IgD-negative memory B cell (primary cell): ENCODE measurements at regions not wholly inside any gene's neighbourhood (a gene's known extent, or its start where the extent isn't known, plus 50 kb on each side); places are given as distances from the start of the nearest gene placed in this dataset.

Experiments used
- H3K27ac Mint-ChIP-seq, 3 donors: one replicate each; pipeline ENCODE4 v1.8.0; 2020 to 2022; ENCODE audit warnings: mild to moderate bottlenecking in 3 of 3, mixed read lengths in 3 of 3, moderate library complexity in 1 of 3
- H3K27me3 Mint-ChIP-seq: one replicate; pipeline ENCODE4 v1.8.0; 2021; ENCODE audit warnings: mixed read lengths
- H3K36me3 Mint-ChIP-seq: one replicate; pipeline ENCODE4 v1.8.0; 2020; ENCODE audit warnings: mild to moderate bottlenecking, mixed read lengths
- H3K4me1 Mint-ChIP-seq, 3 donors: one replicate each; pipeline ENCODE4 v1.8.0; 2020 to 2022; ENCODE audit warnings: mixed read lengths in 3 of 3, mild to moderate bottlenecking in 1 of 3
- H3K4me3 Mint-ChIP-seq, 4 donors: one replicate each; pipeline ENCODE4 v1.8.0; 2020 to 2022; ENCODE audit warnings: mild to moderate bottlenecking in 4 of 4, mixed read lengths in 4 of 4, moderate library complexity in 3 of 4
- H3K9me3 Mint-ChIP-seq, 3 donors: one replicate each; pipeline ENCODE4 v1.8.0; 2020 to 2021; ENCODE audit warnings: mixed read lengths in 3 of 3, mild to moderate bottlenecking in 1 of 3

DNA sequence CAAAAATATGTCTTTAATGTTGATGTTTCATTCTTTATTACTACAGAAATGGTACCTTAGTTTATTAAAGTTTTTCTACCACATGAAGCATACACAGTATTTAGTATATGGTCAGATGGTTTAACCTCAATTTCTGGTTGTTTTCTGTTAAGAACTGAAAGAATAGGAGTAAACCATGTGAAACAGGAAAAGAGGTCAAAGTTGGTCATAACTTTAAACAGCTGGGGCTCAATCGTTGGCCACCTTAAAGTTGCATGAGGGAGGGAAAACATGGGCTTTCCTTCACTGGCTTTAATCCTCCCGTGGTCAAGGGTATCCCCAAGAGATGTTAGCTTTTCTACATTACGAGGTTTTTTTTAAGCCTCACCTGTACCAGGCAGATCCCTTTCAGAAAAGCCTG is 483.3 kb upstream of the ADAMTS5 start:
- Mint-ChIP-seq H3K27me3 (no peaks in the 10 kb centered on the region), H3K9me3 (peaks cover 0 to 7% (median 3%) of the 10 kb centered on the region in 3 donors), H3K4me3 (no peak overlapping the region), H3K27ac (no peak overlapping the region), H3K4me1 (no peaks in the 10 kb centered on the region), H3K36me3 (no peaks in the 10 kb centered on the region)

DNA sequence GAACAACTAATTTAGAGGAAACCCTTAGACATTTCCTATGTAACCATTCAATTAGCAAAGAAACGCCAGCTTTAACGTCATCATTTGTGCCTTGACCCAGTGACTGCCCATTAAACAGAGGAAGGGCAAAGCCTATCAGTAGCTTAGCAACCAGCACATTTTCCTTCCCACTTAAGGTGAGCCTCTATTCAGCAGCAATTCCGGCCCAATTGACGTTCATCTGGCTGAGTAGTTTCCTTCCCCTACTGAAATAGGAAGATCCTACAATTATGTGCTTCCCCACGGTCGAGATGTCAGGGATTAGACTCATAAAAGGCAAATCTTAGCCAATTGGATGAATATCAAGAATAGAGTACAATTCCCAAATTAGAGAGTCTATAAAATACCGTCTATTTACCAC is 482.1 kb upstream of the ADAMTS5 start:
- Mint-ChIP-seq H3K4me3 (no peak overlapping the region), H3K36me3 (no peaks in the 10 kb centered on the region), H3K4me1 (no peaks in the 10 kb centered on the region), H3K9me3 (peaks cover 2 to 7% (median 5%) of the 10 kb centered on the region in 3 donors), H3K27me3 (no peaks in the 10 kb centered on the region), H3K27ac (no peak overlapping the region)

DNA sequence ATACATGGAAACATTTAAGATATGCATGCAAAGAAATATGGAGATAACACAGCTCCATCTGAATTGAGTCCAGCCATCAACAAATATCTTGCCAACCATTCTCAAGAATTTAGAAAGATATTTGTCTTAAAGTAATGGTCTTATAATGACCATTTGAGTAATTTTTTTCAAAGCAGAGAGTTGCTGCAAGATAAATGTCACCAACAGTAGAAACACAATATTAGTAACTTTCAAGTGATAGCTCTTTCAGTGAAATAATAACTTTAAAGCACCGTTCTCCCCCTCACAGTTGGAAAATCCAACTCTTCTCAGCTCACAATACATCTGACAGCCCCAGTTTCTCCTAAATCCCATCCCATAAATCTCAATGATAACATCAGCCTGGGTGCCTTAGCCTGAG is 481.0 kb upstream of the ADAMTS5 start:
- no peak overlapping the region for H3K27ac Mint-ChIP-seq
- H3K4me3 Mint-ChIP-seq: no peak overlapping the region
- no peaks in the 10 kb centered on the region for H3K27me3 Mint-ChIP-seq
- H3K4me1 Mint-ChIP-seq: no peaks in the 10 kb centered on the region
- H3K9me3 Mint-ChIP-seq: peaks cover 3 to 14% (median 5%) of the 10 kb centered on the region in 3 donors
- H3K36me3 Mint-ChIP-seq: no peaks in the 10 kb centered on the region

DNA sequence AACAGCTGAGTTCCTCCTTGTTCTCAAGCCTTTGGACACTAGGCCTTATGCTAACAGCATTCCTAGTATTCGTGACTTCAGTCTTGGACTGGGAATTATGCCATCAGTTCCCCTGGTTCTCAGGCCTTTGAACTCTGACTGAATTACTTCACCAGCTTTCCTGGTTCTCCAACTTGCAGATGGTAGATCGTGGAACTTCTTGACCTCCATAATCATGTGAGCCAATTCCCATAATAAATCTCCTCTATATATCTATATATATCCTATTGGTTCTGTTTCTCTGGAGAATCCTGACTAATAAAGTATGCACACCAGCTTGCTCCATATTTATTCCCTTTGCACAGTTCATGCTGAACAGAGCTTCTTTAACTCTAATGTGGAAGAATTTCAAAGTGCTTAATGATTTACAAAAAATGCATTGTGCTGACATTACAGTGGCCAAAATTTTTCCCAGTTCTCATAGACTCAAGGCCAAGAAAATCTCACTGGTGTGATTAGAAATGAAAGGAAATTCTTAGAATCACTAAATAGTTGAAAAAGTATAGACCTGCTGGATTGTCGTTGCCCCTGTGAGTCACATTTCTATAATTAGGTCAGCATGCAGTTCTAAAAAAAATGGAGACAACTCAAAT is 462.9 kb upstream of the ADAMTS5 start:
- peaks cover 0 to 3% (median 2%) of the 10 kb centered on the region in 3 donors for H3K9me3 Mint-ChIP-seq
- H3K4me1 Mint-ChIP-seq: no peaks in the 10 kb centered on the region
- H3K27me3 Mint-ChIP-seq: no peaks in the 10 kb centered on the region
- no peak overlapping the region for H3K27ac Mint-ChIP-seq
- no peaks in the 10 kb centered on the region for H3K36me3 Mint-ChIP-seq
- H3K4me3 Mint-ChIP-seq: no peak overlapping the region

GRCh38 chr21:27426196-27426595 is 459.3 kb upstream of the ADAMTS5 start:
- Mint-ChIP-seq H3K9me3 (peaks cover 0 to 7% (median 3%) of the 10 kb centered on the region in 3 donors), H3K27ac (no peak overlapping the region), H3K36me3 (no peaks in the 10 kb centered on the region), H3K4me1 (no peaks in the 10 kb centered on the region), H3K27me3 (no peaks in the 10 kb centered on the region), H3K4me3 (no peak overlapping the region)

- H3K27me3 Mint-ChIP-seq: no peaks in the 10 kb centered on the region
- H3K4me1 Mint-ChIP-seq: no peaks in the 10 kb centered on the region
Observed at GRCh38 chr21:27425574-27425973, 458.7 kb upstream of the ADAMTS5 start.

DNA sequence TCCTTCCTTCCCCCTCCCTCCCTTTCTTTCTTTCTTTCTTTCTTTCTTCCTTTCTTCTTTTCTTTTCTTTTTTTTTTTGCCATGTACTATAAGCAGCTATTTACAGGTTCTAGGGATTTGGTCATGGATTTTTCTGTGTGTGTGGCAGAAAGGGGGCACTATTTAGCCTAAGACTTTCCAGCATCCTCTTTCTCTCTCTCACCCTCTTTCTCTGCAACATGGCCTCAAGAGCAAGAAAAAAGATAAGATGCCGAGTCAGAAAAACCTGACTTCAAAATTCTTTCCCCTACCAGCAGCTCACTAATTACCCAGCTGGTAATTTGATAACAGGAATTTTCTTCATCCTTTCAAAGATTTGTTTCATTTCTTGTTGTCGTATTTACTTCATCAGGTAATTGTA is 458.3 kb upstream of the ADAMTS5 start:
- H3K4me1 Mint-ChIP-seq: no peaks in the 10 kb centered on the region
- peaks cover 0 to 7% (median 3%) of the 10 kb centered on the region in 3 donors for H3K9me3 Mint-ChIP-seq
- H3K36me3 Mint-ChIP-seq: no peaks in the 10 kb centered on the region
- H3K4me3 Mint-ChIP-seq: peak overlapping the region in 1 of 4 donors; percentile 52
- no peak overlapping the region for H3K27ac Mint-ChIP-seq
- H3K27me3 Mint-ChIP-seq: no peaks in the 10 kb centered on the region

More at GRCh38 chr21:27425574-27425973, 458.7 kb upstream of the ADAMTS5 start:
- H3K27ac Mint-ChIP-seq: no peak overlapping the region
- H3K36me3 Mint-ChIP-seq: no peaks in the 10 kb centered on the region
- H3K9me3 Mint-ChIP-seq: peaks cover 0 to 7% (median 3%) of the 10 kb centered on the region in 3 donors
- H3K4me3 Mint-ChIP-seq: no peak overlapping the region

GRCh38 chr21:27424601-27425000 is 457.7 kb upstream of the ADAMTS5 start:
- H3K27ac Mint-ChIP-seq: no peak overlapping the region
- H3K9me3 Mint-ChIP-seq: peaks cover 0 to 7% (median 0%) of the 10 kb centered on the region in 3 donors

DNA sequence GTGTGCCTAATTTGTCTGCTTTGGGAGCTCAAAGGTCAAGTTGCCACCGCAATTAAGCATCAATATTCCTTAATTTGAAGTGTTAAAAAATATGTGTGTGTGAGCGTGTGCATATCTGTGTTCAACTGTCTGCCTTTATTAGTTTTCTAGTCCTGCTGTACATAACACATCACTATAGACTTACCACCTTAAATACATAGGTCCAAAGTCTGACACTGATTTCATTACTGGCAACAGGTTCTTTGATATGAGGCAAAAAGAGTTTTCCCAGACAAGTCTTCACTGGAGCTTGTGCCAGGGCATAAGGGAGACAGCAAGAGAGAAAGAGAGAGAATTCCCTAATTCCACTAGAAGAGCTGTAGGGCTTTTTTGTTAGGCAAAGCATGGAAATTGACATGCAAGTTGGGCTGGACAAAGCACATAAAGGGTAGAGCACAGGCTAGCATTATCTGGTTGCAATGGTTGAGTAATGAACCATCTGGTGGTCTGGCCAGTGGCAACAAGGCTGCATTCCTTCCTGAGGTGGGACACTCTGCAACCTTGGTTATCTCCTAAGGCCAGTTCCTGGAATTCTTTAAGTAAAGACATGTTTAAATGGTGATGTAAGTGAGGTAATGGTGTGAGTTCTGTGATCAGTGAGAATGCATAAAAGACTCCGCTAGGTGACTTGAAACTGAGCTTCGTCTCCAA is 457.2 kb upstream of the ADAMTS5 start:
- H3K4me3 Mint-ChIP-seq: no peak overlapping the region
- H3K27ac Mint-ChIP-seq: no peak overlapping the region
- H3K36me3 Mint-ChIP-seq: no peaks in the 10 kb centered on the region
- H3K27me3 Mint-ChIP-seq: no peaks in the 10 kb centered on the region
- H3K4me1 Mint-ChIP-seq: no peaks in the 10 kb centered on the region
- H3K9me3 Mint-ChIP-seq: peaks cover 0 to 7% (median 0%) of the 10 kb centered on the region in 3 donors

More at GRCh38 chr21:27424601-27425000, 457.7 kb upstream of the ADAMTS5 start:
- Mint-ChIP-seq H3K4me1 (no peaks in the 10 kb centered on the region), H3K4me3 (no peak overlapping the region), H3K27me3 (no peaks in the 10 kb centered on the region), H3K36me3 (no peaks in the 10 kb centered on the region)

DNA sequence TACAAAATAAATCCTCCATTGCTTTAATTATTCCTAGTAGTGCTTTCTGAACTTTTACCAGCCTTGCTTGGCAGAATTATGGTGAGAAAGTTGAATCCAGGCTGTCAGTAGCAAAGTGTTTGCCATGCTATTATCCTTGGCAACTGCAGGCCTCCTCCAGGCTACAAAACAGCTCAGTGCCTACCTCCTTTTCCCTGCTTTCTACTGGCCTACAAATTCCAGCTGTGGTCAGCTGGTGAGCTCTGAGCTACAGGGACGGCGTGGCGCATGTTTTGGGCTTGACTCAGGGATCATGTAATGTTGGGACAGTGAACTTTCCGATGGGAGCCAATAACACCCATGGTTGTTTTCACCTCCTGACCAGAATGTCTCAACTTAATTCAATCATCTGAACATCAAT is 456.1 kb upstream of the ADAMTS5 start:
- H3K4me3 Mint-ChIP-seq: no peak overlapping the region
- no peaks in the 10 kb centered on the region for H3K4me1 Mint-ChIP-seq
- peaks cover 0 to 7% (median 0%) of the 10 kb centered on the region in 3 donors for H3K9me3 Mint-ChIP-seq
- H3K27me3 Mint-ChIP-seq: no peaks in the 10 kb centered on the region
- H3K27ac Mint-ChIP-seq: no peak overlapping the region
- no peaks in the 10 kb centered on the region for H3K36me3 Mint-ChIP-seq

DNA sequence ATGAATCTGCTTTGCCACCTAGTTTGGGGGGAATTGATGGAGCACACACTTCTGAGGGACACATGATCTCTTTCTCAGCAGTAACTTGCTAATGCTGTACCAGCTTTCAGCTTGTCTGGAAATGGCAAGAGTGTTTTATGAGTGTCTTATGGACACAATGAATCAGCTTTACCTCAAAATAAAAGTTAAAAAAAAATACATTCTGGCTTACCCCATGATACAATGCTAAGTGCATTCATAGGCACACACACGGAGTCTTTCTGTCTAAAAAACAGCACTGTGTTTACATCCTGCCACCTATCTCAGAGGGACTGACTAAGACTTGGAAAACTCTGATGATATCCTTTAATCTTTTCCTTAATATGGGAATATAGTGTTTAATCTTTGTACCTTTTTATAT is 455.5 kb upstream of the ADAMTS5 start:
- Mint-ChIP-seq H3K9me3 (peaks cover 0 to 5% (median 0%) of the 10 kb centered on the region in 3 donors), H3K4me1 (no peaks in the 10 kb centered on the region), H3K36me3 (no peaks in the 10 kb centered on the region), H3K27me3 (no peaks in the 10 kb centered on the region), H3K4me3 (no peak overlapping the region), H3K27ac (no peak overlapping the region)

- no peaks in the 10 kb centered on the region for H3K27me3 Mint-ChIP-seq
- no peak overlapping the region for H3K4me3 Mint-ChIP-seq
- peaks cover 0 to 5% (median 2%) of the 10 kb centered on the region in 3 donors for H3K9me3 Mint-ChIP-seq
- no peak overlapping the region for H3K27ac Mint-ChIP-seq
- no peaks in the 10 kb centered on the region for H3K36me3 Mint-ChIP-seq
- H3K4me1 Mint-ChIP-seq: no peaks in the 10 kb centered on the region
Observed at GRCh38 chr21:27421654-27422053, 454.8 kb upstream of the ADAMTS5 start.

DNA sequence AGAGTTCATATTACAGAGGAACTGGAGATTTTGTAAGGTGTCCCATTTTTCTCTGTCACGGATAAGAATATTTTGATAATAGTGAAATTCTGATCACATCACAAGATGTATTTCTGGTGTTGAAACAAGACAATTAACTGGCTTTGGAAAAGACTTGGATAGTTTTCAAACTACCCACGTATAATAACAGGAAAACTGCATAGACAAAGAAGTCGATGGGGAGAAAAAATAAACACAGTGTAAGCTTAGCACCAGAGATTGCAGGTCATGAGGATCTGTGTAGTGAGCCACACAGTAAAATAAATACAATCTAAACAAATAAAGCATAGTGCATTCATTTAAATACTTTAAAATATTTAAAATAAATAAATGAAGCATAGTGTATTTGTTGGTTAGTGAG is 452.3 kb upstream of the ADAMTS5 start:
- H3K9me3 Mint-ChIP-seq: peaks cover 2 to 6% (median 5%) of the 10 kb centered on the region in 3 donors
- no peak overlapping the region for H3K27ac Mint-ChIP-seq
- no peaks in the 10 kb centered on the region for H3K4me1 Mint-ChIP-seq
- no peaks in the 10 kb centered on the region for H3K27me3 Mint-ChIP-seq
- no peaks in the 10 kb centered on the region for H3K36me3 Mint-ChIP-seq
- H3K4me3 Mint-ChIP-seq: no peak overlapping the region

DNA sequence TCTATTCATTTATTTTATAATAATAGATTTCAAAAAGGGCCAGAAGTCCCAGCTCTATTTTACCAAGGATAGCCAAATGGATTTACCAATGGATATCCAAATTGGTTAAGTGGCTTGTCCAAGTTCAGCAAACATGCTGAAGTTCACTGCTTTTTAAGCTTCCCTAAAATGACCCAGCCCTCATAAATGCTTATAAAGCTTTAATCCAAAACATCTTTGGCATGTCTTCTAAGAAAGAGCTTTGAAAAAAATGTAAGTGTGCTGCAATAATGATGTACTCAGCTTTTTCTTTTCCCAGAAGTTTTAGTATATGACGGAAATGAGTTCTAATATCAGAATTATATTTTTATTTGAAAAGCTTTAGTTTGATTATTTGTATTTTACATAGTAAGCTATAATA is 451.5 kb upstream of the ADAMTS5 start:
- no peaks in the 10 kb centered on the region for H3K27me3 Mint-ChIP-seq
- H3K27ac Mint-ChIP-seq: no peak overlapping the region
- no peak overlapping the region for H3K4me3 Mint-ChIP-seq
- H3K9me3 Mint-ChIP-seq: peaks cover 2 to 5% (median 3%) of the 10 kb centered on the region in 3 donors
- no peaks in the 10 kb centered on the region for H3K36me3 Mint-ChIP-seq
- no peaks in the 10 kb centered on the region for H3K4me1 Mint-ChIP-seq

GRCh38 chr21:27412530-27412929 is 445.6 kb upstream of the ADAMTS5 start:
- no peak overlapping the region for H3K4me3 Mint-ChIP-seq
- no peaks in the 10 kb centered on the region for H3K27me3 Mint-ChIP-seq
- no peak overlapping the region for H3K27ac Mint-ChIP-seq
- H3K4me1 Mint-ChIP-seq: no peaks in the 10 kb centered on the region
- H3K36me3 Mint-ChIP-seq: no peaks in the 10 kb centered on the region
- peaks cover 3 to 5% (median 4%) of the 10 kb centered on the region in 3 donors for H3K9me3 Mint-ChIP-seq

DNA sequence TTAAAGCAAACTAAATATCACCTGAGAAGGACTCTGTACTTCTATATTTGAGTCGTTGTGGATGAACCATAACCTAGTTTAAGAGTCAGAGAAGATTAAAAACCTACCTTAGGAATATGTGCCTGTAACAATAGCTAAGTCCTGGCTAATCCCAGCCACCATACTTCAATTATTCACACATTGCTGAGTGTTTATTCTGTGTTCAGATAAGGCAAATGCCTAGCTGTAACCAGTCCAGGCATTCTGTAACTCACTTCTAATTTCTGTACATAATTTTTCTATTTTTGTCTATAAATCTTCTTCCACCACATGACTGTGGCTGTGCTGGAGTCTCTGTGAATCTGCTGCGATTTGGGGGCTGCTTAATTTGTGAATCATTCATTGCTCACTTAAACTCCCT is 441.9 kb upstream of the ADAMTS5 start:
- Mint-ChIP-seq H3K9me3 (peaks cover 0 to 2% (median 2%) of the 10 kb centered on the region in 3 donors), H3K27ac (no peak overlapping the region), H3K4me3 (no peak overlapping the region), H3K4me1 (no peaks in the 10 kb centered on the region), H3K27me3 (no peaks in the 10 kb centered on the region), H3K36me3 (no peaks in the 10 kb centered on the region)
